ENCODE measurements at regions not wholly inside any gene's neighbourhood (a gene's known extent, or its start where the extent isn't known, plus 50 kb on each side); places are given as distances from the start of the nearest gene placed in this dataset.
"Not testable (repeated sequence)": the region's sequence is repeated elsewhere in the genome, so short reads cannot be mapped to it uniquely, and the experiment has no call there.

GRCh38 chr11:22554221-22554620, 71.4 kb downstream of the FANCF start:
- H3K4me3 ChIP-seq (ENCODE audit: low read depth, low read length) = no peak overlapping the region
- DNase-seq (ENCODE audit: low read depth) = no peak
- no peak for TF ChIP-seq CTCF (IDR thresholded peaks at IDR 0.05; ENCODE audit: insufficient read depth, low read depth, low read length)

- no peak for TF ChIP-seq CTCF (IDR thresholded peaks at IDR 0.05; ENCODE audit: insufficient read depth, low read depth, low read length)
- no peak for DNase-seq (ENCODE audit: low read depth)
- H3K4me3 ChIP-seq (ENCODE audit: low read depth, low read length) = no peak overlapping the region
Measured at GRCh38 chr11:22552885-22553284, 72.7 kb downstream of the FANCF start.

- no peak for TF ChIP-seq CTCF (IDR thresholded peaks at IDR 0.05; ENCODE audit: insufficient read depth, low read depth, low read length)
- H3K4me3 ChIP-seq (ENCODE audit: low read depth, low read length) = no peak overlapping the region
- DNase-seq (ENCODE audit: low read depth) = no peak
Measured at GRCh38 chr11:22546746-22547145, 78.9 kb downstream of the FANCF start.

GRCh38 chr11:22543261-22543660, 82.4 kb downstream of the FANCF start:
- no peak for DNase-seq (ENCODE audit: low read depth)
- no peak for TF ChIP-seq CTCF (IDR thresholded peaks at IDR 0.05; ENCODE audit: insufficient read depth, low read depth, low read length)
- no peak overlapping the region for H3K4me3 ChIP-seq (ENCODE audit: low read depth, low read length)

- no peak for TF ChIP-seq CTCF (IDR thresholded peaks at IDR 0.05; ENCODE audit: insufficient read depth, low read depth, low read length)
- H3K4me3 ChIP-seq (ENCODE audit: low read depth, low read length) = no peak overlapping the region
- DNase-seq (ENCODE audit: low read depth) = no peak
Measured at GRCh38 chr11:22539821-22540256, 85.8 kb downstream of the FANCF start.

GRCh38 chr11:22536071-22536470, 89.6 kb downstream of the FANCF start:
- TF ChIP-seq CTCF (IDR thresholded peaks at IDR 0.05; ENCODE audit: insufficient read depth, low read depth, low read length) = no peak
- no peak overlapping the region for H3K4me3 ChIP-seq (ENCODE audit: low read depth, low read length)
- no peak for DNase-seq (ENCODE audit: low read depth)

- not testable (repeated sequence) for H3K4me3 ChIP-seq (ENCODE audit: low read depth, low read length); DNase-seq (ENCODE audit: low read depth)
Measured at GRCh38 chr11:22528612-22529429, 96.8 kb downstream of the FANCF start.
